ENCODE measurements at regions not wholly inside any gene's neighbourhood (a gene's known extent, or its start where the extent isn't known, plus 50 kb on each side); places are given as distances from the start of the nearest gene placed in this dataset.

DNA sequence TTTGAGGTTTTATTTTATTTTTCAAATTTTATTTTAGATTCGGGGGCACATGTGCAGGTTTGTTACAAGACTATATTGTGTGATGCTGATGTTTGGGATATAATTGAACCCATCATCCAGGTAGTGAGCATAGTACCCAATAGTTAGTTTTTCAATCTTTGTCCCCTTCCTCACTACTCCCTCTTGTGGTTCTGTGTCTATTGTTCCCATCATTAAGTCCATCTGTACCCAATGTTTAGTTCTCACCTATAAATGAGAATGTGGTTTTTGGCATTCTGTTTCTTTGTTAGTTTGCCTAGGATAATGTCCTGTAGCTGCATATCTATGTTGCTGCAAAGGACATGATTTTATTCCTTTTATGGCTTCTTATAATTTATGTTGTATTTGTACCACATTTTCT, 767.2 kb upstream of the ADGRL3 start:
- ChIA-PET CTCF (no interaction called here), POLR2A (no interaction called here)
- Histone ChIP-seq H3K4me1 (ENCODE audit: control insufficient read depth, extremely low read depth, insufficient read depth, low read length) (no peaks in the 10 kb centered on the region), H3K4me3 (replicated peaks in 1 of 3; ENCODE audit: insufficient read depth in 1 of 3, low read depth in 1 of 3, low read length in 3 of 3) (no peak overlapping the region), H2AFZ (ENCODE audit: low read depth, low read length) (no peak overlapping the region), H3K79me2 (ENCODE audit: control insufficient read depth, insufficient read depth, low read length) (no peaks in the 10 kb centered on the region), H3K9me1 (replicated peaks; ENCODE audit: control insufficient read depth, extremely low read depth, insufficient read depth, low read length) (no peaks in the 10 kb centered on the region), H3K9me3 (replicated peaks; ENCODE audit: control insufficient read depth, insufficient read depth, low read length) (no peaks in the 10 kb centered on the region), H3K27ac (ENCODE audit: insufficient read depth, low read depth, low read length) (no peak overlapping the region), H3K36me3 (ENCODE audit: control insufficient read depth in 2 of 2, extremely low read depth in 1 of 2, insufficient read depth in 2 of 2, low read length in 2 of 2) (no peaks in the 10 kb centered on the region), H4K20me1 (replicated peaks; ENCODE audit: control insufficient read depth, extremely low read depth, insufficient read depth, low read length) (no peaks in the 10 kb centered on the region), H3K27me3 (ENCODE audit: control insufficient read depth in 2 of 2, insufficient read depth in 2 of 2, low read length in 2 of 2) (no peaks in the 10 kb centered on the region), H3K9ac (replicated peaks; ENCODE audit: extremely low read depth, insufficient read depth, low read length) (no peak overlapping the region), H3K4me2 (ENCODE audit: insufficient read depth, low read length) (no peak overlapping the region)
- BruUV-seq (replicated peaks): no TSS peak
- TF ChIP-seq MYC (IDR thresholded peaks at IDR 0.05; ENCODE audit: low read depth, low read length): no peak
- no peak for TF ChIP-seq POLR2AphosphoS5 (IDR thresholded peaks at IDR 0.05; ENCODE audit: insufficient read depth, low read depth, low read length)
- no peak for TF ChIP-seq GATA2 (IDR thresholded peaks at IDR 0.05; ENCODE audit: insufficient read depth, insufficient read length, low read depth, low read length)
- no peak for TF ChIP-seq FOS (IDR thresholded peaks at IDR 0.05; ENCODE audit: borderline replicate concordance, insufficient read depth, low read length)
- TF ChIP-seq, protein P1, sequence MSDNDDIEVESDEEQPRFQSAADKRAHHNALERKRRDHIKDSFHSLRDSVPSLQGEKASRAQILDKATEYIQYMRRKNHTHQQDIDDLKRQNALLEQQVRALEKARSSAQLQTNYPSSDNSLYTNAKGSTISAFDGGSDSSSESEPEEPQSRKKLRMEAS (IDR thresholded peaks at IDR 0.05; ENCODE audit: insufficient read depth, insufficient read length): no peak
- TF ChIP-seq POLR2A (IDR thresholded peaks at IDR 0.05; ENCODE audit: low read depth, low read length): no peak
- TF ChIP-seq, protein P2, sequence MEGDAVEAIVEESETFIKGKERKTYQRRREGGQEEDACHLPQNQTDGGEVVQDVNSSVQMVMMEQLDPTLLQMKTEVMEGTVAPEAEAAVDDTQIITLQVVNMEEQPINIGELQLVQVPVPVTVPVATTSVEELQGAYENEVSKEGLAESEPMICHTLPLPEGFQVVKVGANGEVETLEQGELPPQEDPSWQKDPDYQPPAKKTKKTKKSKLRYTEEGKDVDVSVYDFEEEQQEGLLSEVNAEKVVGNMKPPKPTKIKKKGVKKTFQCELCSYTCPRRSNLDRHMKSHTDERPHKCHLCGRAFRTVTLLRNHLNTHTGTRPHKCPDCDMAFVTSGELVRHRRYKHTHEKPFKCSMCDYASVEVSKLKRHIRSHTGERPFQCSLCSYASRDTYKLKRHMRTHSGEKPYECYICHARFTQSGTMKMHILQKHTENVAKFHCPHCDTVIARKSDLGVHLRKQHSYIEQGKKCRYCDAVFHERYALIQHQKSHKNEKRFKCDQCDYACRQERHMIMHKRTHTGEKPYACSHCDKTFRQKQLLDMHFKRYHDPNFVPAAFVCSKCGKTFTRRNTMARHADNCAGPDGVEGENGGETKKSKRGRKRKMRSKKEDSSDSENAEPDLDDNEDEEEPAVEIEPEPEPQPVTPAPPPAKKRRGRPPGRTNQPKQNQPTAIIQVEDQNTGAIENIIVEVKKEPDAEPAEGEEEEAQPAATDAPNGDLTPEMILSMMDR (IDR thresholded peaks at IDR 0.05; ENCODE audit: extremely low read depth in 1 of 2, insufficient read depth in 1 of 2, low read depth in 1 of 2, low read length in 2 of 2): no peak
- TF ChIP-seq EZH2 (IDR thresholded peaks at IDR 0.05; ENCODE audit: borderline replicate concordance, low read depth, low read length, severe bottlenecking): no peak
- TF ChIP-seq JUN (IDR thresholded peaks at IDR 0.05; ENCODE audit: borderline replicate concordance, insufficient read depth, insufficient read length, low read depth): no peak
- no peak for FAIRE-seq
- DNase-seq (ENCODE audit: low read depth, low spot score): no peak
- dilution Hi-C loops (cut with MboI; ENCODE audit: extremely low pct_ligation_motif_present, low sequenced_read_pairs): no loop called here
- intact Hi-C loops (cut with micrococcal nuclease): no loop called here
